ENCODE measurements at regions not wholly inside any gene's neighbourhood (a gene's known extent, or its start where the extent isn't known, plus 50 kb on each side); places are given as distances from the start of the nearest gene placed in this dataset.

- H3K36me3 ChIP-seq (ENCODE audit: insufficient read depth, low read length), result no peaks in the 10 kb centered on the region
- CTCF ChIA-PET (ENCODE audit: partially characterized antibody), result no interaction called here
- POLR2A ChIA-PET (ENCODE audit: partially characterized antibody), result no interaction called here
- DNase-seq, result no peak
- H3K27me3 Mint-ChIP-seq, result peaks cover 4 to 15% of the 10 kb centered on the region in 2 donors
- H3K4me1 Mint-ChIP-seq, result no peaks in the 10 kb centered on the region
- H3K27me3 ChIP-seq (ENCODE audit: insufficient read depth, low read length), result no peaks in the 10 kb centered on the region
- no peak overlapping the region for H3K4me3 ChIP-seq (ENCODE audit: low read length in 2 of 2)
- H3K4me3 Mint-ChIP-seq, result no peak overlapping the region
- H3K27ac Mint-ChIP-seq, result no peak overlapping the region
- no peak overlapping the region for H3K27ac ChIP-seq (ENCODE audit: low read depth, low read length)
- no peaks in the 10 kb centered on the region for H3K9me3 ChIP-seq (ENCODE audit: control insufficient read depth in 1 of 2, low read length in 2 of 2)
- H3K36me3 Mint-ChIP-seq, result no peaks in the 10 kb centered on the region
- H3K9me3 Mint-ChIP-seq, result peaks cover 0 to 3% (median 0%) of the 10 kb centered on the region in 8 donors
- intact Hi-C loops (cut with micrococcal nuclease), result no loop called here
- no peaks in the 10 kb centered on the region for H3K4me1 ChIP-seq (ENCODE audit: insufficient read depth, low read length)
Measured at GRCh38 chr6:7664003-7664402, 61.9 kb upstream of the BMP6 start.

- no peaks in the 10 kb centered on the region for H3K9me3 ChIP-seq (ENCODE audit: control insufficient read depth in 1 of 2, low read length in 2 of 2)
- Mint-ChIP-seq H3K36me3 (no peaks in the 10 kb centered on the region), H3K4me3 (no peak overlapping the region), H3K27me3 (peaks cover 4 to 5% of the 10 kb centered on the region in 2 donors), H3K27ac (no peak overlapping the region), H3K4me1 (no peaks in the 10 kb centered on the region), H3K9me3 (peaks cover 0 to 4% (median 0%) of the 10 kb centered on the region in 8 donors)
- H3K27ac ChIP-seq (ENCODE audit: low read depth, low read length), result no peak overlapping the region
- H3K4me1 ChIP-seq (ENCODE audit: insufficient read depth, low read length), result no peaks in the 10 kb centered on the region
- ChIA-PET CTCF (ENCODE audit: partially characterized antibody) (no interaction called here), POLR2A (ENCODE audit: partially characterized antibody) (no interaction called here)
- H3K36me3 ChIP-seq (ENCODE audit: insufficient read depth, low read length), result no peaks in the 10 kb centered on the region
- DNase-seq, result no peak
- no peak overlapping the region for H3K4me3 ChIP-seq (ENCODE audit: low read length in 2 of 2)
- H3K27me3 ChIP-seq (ENCODE audit: insufficient read depth, low read length), result no peaks in the 10 kb centered on the region
- intact Hi-C loops (cut with micrococcal nuclease), result no loop called here
Measured at GRCh38 chr6:7668936-7669335, 57.0 kb upstream of the BMP6 start.

- Histone ChIP-seq H3K27ac (ENCODE audit: low read depth, low read length) (no peak overlapping the region), H3K4me3 (ENCODE audit: low read length in 2 of 2) (no peak overlapping the region), H3K4me1 (ENCODE audit: insufficient read depth, low read length) (no peaks in the 10 kb centered on the region), H3K36me3 (ENCODE audit: insufficient read depth, low read length) (no peaks in the 10 kb centered on the region), H3K27me3 (ENCODE audit: insufficient read depth, low read length) (no peaks in the 10 kb centered on the region), H3K9me3 (ENCODE audit: control insufficient read depth in 1 of 2, low read length in 2 of 2) (no peaks in the 10 kb centered on the region)
- no peak overlapping the region for H3K27ac Mint-ChIP-seq
- no peaks in the 10 kb centered on the region for H3K36me3 Mint-ChIP-seq
- peaks cover 0 to 4% (median 0%) of the 10 kb centered on the region in 8 donors for H3K9me3 Mint-ChIP-seq
- H3K27me3 Mint-ChIP-seq, result peaks cover 4 to 5% of the 10 kb centered on the region in 2 donors
- H3K4me1 Mint-ChIP-seq, result no peaks in the 10 kb centered on the region
- ChIA-PET POLR2A (ENCODE audit: partially characterized antibody) (no interaction called here), CTCF (ENCODE audit: partially characterized antibody) (no interaction called here)
- intact Hi-C loops (cut with micrococcal nuclease), result no loop called here
- DNase-seq, result no peak
- H3K4me3 Mint-ChIP-seq, result no peak overlapping the region
Measured at GRCh38 chr6:7669742-7670141, 56.2 kb upstream of the BMP6 start.

- H3K9me3 Mint-ChIP-seq, result peaks cover 0 to 4% (median 0%) of the 10 kb centered on the region in 8 donors
- ChIA-PET POLR2A (ENCODE audit: partially characterized antibody) (no interaction called here), CTCF (ENCODE audit: partially characterized antibody) (interaction anchor here (1.5 kb wide), 1 partner anchor 548 kb away, joined by 4 read pairs; no protein-coding TSS in a partner anchor)
Measured at GRCh38 chr6:7671076-7671475, 54.8 kb upstream of the BMP6 start.

GRCh38 chr6:7671581-7671980, 54.3 kb upstream of the BMP6 start:
- CTCF ChIA-PET (ENCODE audit: partially characterized antibody), result interaction anchor here (1.5 kb wide), 1 partner anchor 547 kb away, joined by 4 read pairs; no protein-coding TSS in a partner anchor

More at GRCh38 chr6:7671076-7671475, 54.8 kb upstream of the BMP6 start:
- Histone ChIP-seq H3K9me3 (ENCODE audit: control insufficient read depth in 1 of 2, low read length in 2 of 2) (no peaks in the 10 kb centered on the region), H3K36me3 (ENCODE audit: insufficient read depth, low read length) (no peaks in the 10 kb centered on the region), H3K27me3 (ENCODE audit: insufficient read depth, low read length) (no peaks in the 10 kb centered on the region), H3K4me1 (ENCODE audit: insufficient read depth, low read length) (no peaks in the 10 kb centered on the region), H3K4me3 (ENCODE audit: low read length in 2 of 2) (no peak overlapping the region), H3K27ac (ENCODE audit: low read depth, low read length) (no peak overlapping the region)
- Mint-ChIP-seq H3K4me1 (no peaks in the 10 kb centered on the region), H3K27ac (no peak overlapping the region), H3K27me3 (peaks cover 6 to 8% of the 10 kb centered on the region in 2 donors), H3K36me3 (no peaks in the 10 kb centered on the region), H3K4me3 (no peak overlapping the region)
- no peak for DNase-seq
- intact Hi-C loops (cut with micrococcal nuclease), result no loop called here

GRCh38 chr6:7672066-7673062, 53.5 kb upstream of the BMP6 start:
- no peak overlapping the region for H3K4me3 ChIP-seq (ENCODE audit: low read length in 2 of 2)
- DNase-seq, result no peak
- H3K4me3 Mint-ChIP-seq, result no peak overlapping the region
- ChIA-PET CTCF (ENCODE audit: partially characterized antibody) (interaction anchor here (1.5 kb wide), 1 partner anchor 546 kb away, joined by 4 read pairs; no protein-coding TSS in a partner anchor), POLR2A (ENCODE audit: partially characterized antibody) (no interaction called here)
- no peaks in the 10 kb centered on the region for H3K9me3 ChIP-seq (ENCODE audit: control insufficient read depth in 1 of 2, low read length in 2 of 2)
- H3K27ac Mint-ChIP-seq, result no peak overlapping the region
- H3K4me1 ChIP-seq (ENCODE audit: insufficient read depth, low read length), result no peaks in the 10 kb centered on the region
- H3K36me3 ChIP-seq (ENCODE audit: insufficient read depth, low read length), result no peaks in the 10 kb centered on the region
- no peak overlapping the region for H3K27ac ChIP-seq (ENCODE audit: low read depth, low read length)
- no peaks in the 10 kb centered on the region for H3K36me3 Mint-ChIP-seq
- no peaks in the 10 kb centered on the region for H3K4me1 Mint-ChIP-seq
- peaks cover 0 to 4% (median 0%) of the 10 kb centered on the region in 8 donors for H3K9me3 Mint-ChIP-seq
- no peaks in the 10 kb centered on the region for H3K27me3 ChIP-seq (ENCODE audit: insufficient read depth, low read length)
- intact Hi-C loops (cut with micrococcal nuclease), result no loop called here
- peaks cover 6 to 10% of the 10 kb centered on the region in 2 donors for H3K27me3 Mint-ChIP-seq

More at GRCh38 chr6:7671581-7671980, 54.3 kb upstream of the BMP6 start:
- H3K27ac ChIP-seq (ENCODE audit: low read depth, low read length), result no peak overlapping the region
- Mint-ChIP-seq H3K9me3 (peaks cover 0 to 4% (median 0%) of the 10 kb centered on the region in 8 donors), H3K27me3 (peaks cover 6 to 10% of the 10 kb centered on the region in 2 donors), H3K36me3 (no peaks in the 10 kb centered on the region), H3K4me3 (no peak overlapping the region), H3K27ac (no peak overlapping the region), H3K4me1 (no peaks in the 10 kb centered on the region)
- no peaks in the 10 kb centered on the region for H3K4me1 ChIP-seq (ENCODE audit: insufficient read depth, low read length)
- intact Hi-C loops (cut with micrococcal nuclease), result no loop called here
- no peaks in the 10 kb centered on the region for H3K9me3 ChIP-seq (ENCODE audit: control insufficient read depth in 1 of 2, low read length in 2 of 2)
- POLR2A ChIA-PET (ENCODE audit: partially characterized antibody), result no interaction called here
- H3K27me3 ChIP-seq (ENCODE audit: insufficient read depth, low read length), result no peaks in the 10 kb centered on the region
- DNase-seq, result no peak
- no peaks in the 10 kb centered on the region for H3K36me3 ChIP-seq (ENCODE audit: insufficient read depth, low read length)
- H3K4me3 ChIP-seq (ENCODE audit: low read length in 2 of 2), result no peak overlapping the region

- Histone ChIP-seq H3K4me1 (ENCODE audit: insufficient read depth, low read length) (no peaks in the 10 kb centered on the region), H3K27me3 (ENCODE audit: insufficient read depth, low read length) (no peaks in the 10 kb centered on the region), H3K9me3 (ENCODE audit: control insufficient read depth in 1 of 2, low read length in 2 of 2) (no peaks in the 10 kb centered on the region), H3K4me3 (ENCODE audit: low read length in 2 of 2) (no peak overlapping the region), H3K27ac (ENCODE audit: low read depth, low read length) (no peak overlapping the region), H3K36me3 (ENCODE audit: insufficient read depth, low read length) (no peaks in the 10 kb centered on the region)
- H3K4me1 Mint-ChIP-seq, result no peaks in the 10 kb centered on the region
- no peak overlapping the region for H3K27ac Mint-ChIP-seq
- H3K9me3 Mint-ChIP-seq, result peaks cover 0 to 4% (median 0%) of the 10 kb centered on the region in 8 donors
- no peak overlapping the region for H3K4me3 Mint-ChIP-seq
- POLR2A ChIA-PET (ENCODE audit: partially characterized antibody), result no interaction called here
- DNase-seq, result no peak
- intact Hi-C loops (cut with micrococcal nuclease), result no loop called here
- CTCF ChIA-PET (ENCODE audit: partially characterized antibody), result no interaction called here
- no peaks in the 10 kb centered on the region for H3K36me3 Mint-ChIP-seq
- H3K27me3 Mint-ChIP-seq, result peaks cover 8 to 10% of the 10 kb centered on the region in 2 donors
Measured at GRCh38 chr6:7673063-7673536, 52.8 kb upstream of the BMP6 start.

All from CD4-positive, alpha-beta memory T cell (primary cell).